GM12878 (cell line): ENCODE measurements at regions not wholly inside any gene's neighbourhood (a gene's known extent, or its start where the extent isn't known, plus 50 kb on each side); places are given as distances from the start of the nearest gene placed in this dataset.

ENCODE experiments used
- ATAC-seq: fragments of 200-7000 bp; cut with Tn5 transposase; 3 replicates; pipeline ENCODE4 v1.9.1; 2020; ENCODE audit warnings: mild to moderate bottlenecking, moderate library complexity
- BruUV-seq: library from RNA; stranded (reverse); fragments of 400-500 nt; replicated peaks from 2 replicates; lab custom pipeline; 2021; lab: Mats Ljungman, UMichigan
- CTCF ChIA-PET: fragments of 300-600 bp; sonication (Branson Sonifier 250); formaldehyde crosslinking; extraction: SDS; loops from one replicate; lab custom pipeline; 2021; ENCODE audit warnings: inconsistent platforms; lab: Yijun Ruan, JAX
- POLR2A ChIA-PET: fragments of 350-600 bp; formaldehyde crosslinking; extraction: SDS; loops from one replicate; lab custom pipeline; 2021; ENCODE audit warnings: inconsistent platforms; lab: Charles Lee
- RAD21 ChIA-PET: fragments of 300-600 bp; sonication (Branson Sonifier 250); formaldehyde crosslinking; loops from one replicate; lab custom pipeline; 2023; ENCODE audit warnings: antibody characterized with exemption; ENCODE audit not compliant: unreplicated experiment; lab: Charles Lee
- SMC1A ChIA-PET: fragments of 300-600 bp; sonication (Branson Sonifier 250); formaldehyde crosslinking; loops from one replicate; lab custom pipeline; 2023; ENCODE audit not compliant: unreplicated experiment, uncharacterized antibody; lab: Charles Lee
- DNase-seq: peaks from one replicate; pipeline ENCODE4 v3.0.0-alpha.2; 2011; ENCODE audit warnings: low read depth, low spot score
- FAIRE-seq: peaks from 3 replicates; lab custom pipeline; 2011; peaks lifted over from hg19 to GRCh38; lab: Jason Lieb, UNC
- H2AFZ ChIP-seq: 2 replicates; pipeline ENCODE4 v1.6.0; 2011; ENCODE audit warnings: low read depth, low read length, control low read depth; ENCODE audit not compliant: control insufficient read depth
- H3K27ac ChIP-seq: 2 replicates; pipeline ENCODE4 v1.5.1; 2011; ENCODE audit warnings: control low read depth; ENCODE audit not compliant: control insufficient read depth, insufficient read depth
- H3K27me3 ChIP-seq, 2 experiments: replicated peaks in 1 of 2; 2 replicates each; pipeline versions ENCODE4 v1.6.0 to v1.6.1; 2011; ENCODE audit warnings: low read length in 1 of 2; ENCODE audit not compliant: control insufficient read depth in 2 of 2, insufficient read depth in 2 of 2
- H3K36me3 ChIP-seq, 2 experiments: 2 replicates each; pipeline ENCODE4 v1.5.1; 2011; ENCODE audit warnings: low read length in 1 of 2; ENCODE audit not compliant: control insufficient read depth in 2 of 2, insufficient read depth in 2 of 2
- H3K4me1 ChIP-seq: 2 replicates; pipeline ENCODE4 v1.6.1; 2011; ENCODE audit warnings: mild to moderate bottlenecking, low read length, moderate library complexity, mixed read lengths; ENCODE audit not compliant: control insufficient read depth, insufficient read depth
- H3K4me2 ChIP-seq: 2 replicates; pipeline ENCODE4 v1.6.0; 2011; ENCODE audit warnings: control low read depth; ENCODE audit not compliant: control insufficient read depth, insufficient read depth
- H3K4me3 ChIP-seq: fragments of 200-600 bp; sonication (generic); 2 replicates; pipeline ENCODE4 v1.5.1; 2016
- H3K79me2 ChIP-seq: 2 replicates; pipeline ENCODE4 v1.6.0; 2011; ENCODE audit warnings: low read length; ENCODE audit not compliant: control insufficient read depth, insufficient read depth
- H3K9ac ChIP-seq: 2 replicates; pipeline ENCODE4 v1.8.0; 2011; ENCODE audit warnings: low read length, control low read depth, mixed read lengths; ENCODE audit not compliant: control insufficient read depth, insufficient read depth
- H3K9me3 ChIP-seq: replicated peaks from 3 replicates; pipeline ENCODE4 v1.5.1; 2011; ENCODE audit warnings: mild to moderate bottlenecking, low read length; ENCODE audit not compliant: control insufficient read depth, insufficient read depth
- H4K20me1 ChIP-seq: 2 replicates; pipeline ENCODE4 v1.6.0; 2011; ENCODE audit not compliant: control insufficient read depth, insufficient read depth
- ATF7 ChIP-seq: fragments of 450-650 bp; IDR thresholded peaks from 2 replicates; pipeline ENCODE4 v1.6.1; 2016; ENCODE audit warnings: low read depth, mild to moderate bottlenecking
- EZH2 ChIP-seq: IDR thresholded peaks from 2 replicates; pipeline ENCODE4 v1.6.1; 2012; ENCODE audit warnings: low read depth, mild to moderate bottlenecking, control low read depth, inconsistent platforms, low read length, borderline replicate concordance; ENCODE audit not compliant: control insufficient read depth
- GABPA ChIP-seq: IDR thresholded peaks from 2 replicates; pipeline ENCODE4 v1.6.1; 2014; ENCODE audit warnings: antibody characterized with exemption, low read depth, mild to moderate bottlenecking, inconsistent platforms
- HSF1 ChIP-seq: fragments of 150-350 bp; IDR thresholded peaks from 2 replicates; pipeline ENCODE4 v1.6.1; 2014; ENCODE audit warnings: mild to moderate bottlenecking, low read depth, low read length
- PRDM15 ChIP-seq: fragments of 450-650 bp; formaldehyde crosslinking; IDR thresholded peaks from 2 replicates; pipeline ENCODE4 v1.4.0; 2020; ENCODE audit warnings: mild to moderate bottlenecking, moderate library complexity
- STAT1 ChIP-seq: fragments of 450-650 bp; conservative IDR thresholded peaks from 2 replicates; pipeline ENCODE4 v1.6.1; 2014; ENCODE audit warnings: antibody characterized with exemption, mild to moderate bottlenecking
- YBX1 ChIP-seq: fragments of 450-650 bp; IDR thresholded peaks from 2 replicates; pipeline ENCODE4 v1.6.1; 2016; ENCODE audit warnings: antibody characterized with exemption
- ZNF24 ChIP-seq: fragments of 450-650 bp; IDR thresholded peaks from 2 replicates; pipeline ENCODE4 v1.6.1; 2017; ENCODE audit warnings: antibody characterized with exemption, mild to moderate bottlenecking
- WGBS: methylation state at CpG from one replicate; pipeline ENCODE4 v1.1.6; 2016; ENCODE audit warnings: low lambda C conversion rate; ENCODE audit not compliant: insufficient replicate concordance, insufficient coverage; ENCODE audit errors: missing lambda C conversion rate; 5-methylcytosine and 5-hydroxymethylcytosine counted together
- in situ Hi-C: fragments of 300-500 bp; cut with MboI; formaldehyde crosslinking; loops from 9 replicates; pipeline ENCODE4 v1.14.3; 2018; ENCODE audit warnings: mixed read lengths
- intact Hi-C: fragments of 100-400 bp; cut with micrococcal nuclease; formaldehyde crosslinking; loops from one replicate; pipeline ENCODE4 v1.14.2; 2022; ENCODE audit not compliant: unreplicated experiment
- TF ChIP-seq, protein P1 (sequence below): fragments of 450-650 bp; IDR thresholded peaks from 2 replicates; pipeline ENCODE4 v1.6.1; 2016; ENCODE audit warnings: mild to moderate bottlenecking

GRCh38 chr15:38899300-38899699, 334.7 kb upstream of the RASGRP1 start:
- no peaks in the 10 kb centered on the region for H4K20me1 ChIP-seq
- H3K4me3 ChIP-seq = no peak overlapping the region
- POLR2A ChIA-PET = no interaction called here
- SMC1A ChIA-PET = no interaction called here
- no peak overlapping the region for H3K4me2 ChIP-seq
- no TSS peak for BruUV-seq
- 0% methylated on average over 2 of the region's 2 CpGs for WGBS
- H3K27me3 ChIP-seq = peaks cover 0 to under 1% of the 10 kb centered on the region in 2 experiments; a peak in 1 of 4 replicates
- H2AFZ ChIP-seq = no peak overlapping the region
- ATAC-seq = no peak
- H3K79me2 ChIP-seq = no peaks in the 10 kb centered on the region
- no peaks in the 10 kb centered on the region for H3K4me1 ChIP-seq
- no peak overlapping the region for H3K9ac ChIP-seq
- CTCF ChIA-PET = no interaction called here
- in situ Hi-C loops (no loop called here), intact Hi-C loops (no loop called here)
- no peak for DNase-seq
- no peaks in the 10 kb centered on the region for H3K36me3 ChIP-seq
- no peaks in the 10 kb centered on the region for H3K9me3 ChIP-seq
- RAD21 ChIA-PET = no interaction called here
- TF ChIP-seq ATF7 = no peak
- no peak for TF ChIP-seq GABPA
- TF ChIP-seq, protein P1, sequence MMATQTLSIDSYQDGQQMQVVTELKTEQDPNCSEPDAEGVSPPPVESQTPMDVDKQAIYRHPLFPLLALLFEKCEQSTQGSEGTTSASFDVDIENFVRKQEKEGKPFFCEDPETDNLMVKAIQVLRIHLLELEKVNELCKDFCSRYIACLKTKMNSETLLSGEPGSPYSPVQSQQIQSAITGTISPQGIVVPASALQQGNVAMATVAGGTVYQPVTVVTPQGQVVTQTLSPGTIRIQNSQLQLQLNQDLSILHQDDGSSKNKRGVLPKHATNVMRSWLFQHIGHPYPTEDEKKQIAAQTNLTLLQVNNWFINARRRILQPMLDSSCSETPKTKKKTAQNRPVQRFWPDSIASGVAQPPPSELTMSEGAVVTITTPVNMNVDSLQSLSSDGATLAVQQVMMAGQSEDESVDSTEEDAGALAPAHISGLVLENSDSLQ = no peak
- no peak for TF ChIP-seq HSF1
- TF ChIP-seq PRDM15 (CRISPR knock-in tag) = no peak
- TF ChIP-seq ZNF24 = no peak
- TF ChIP-seq EZH2 = no peak
- TF ChIP-seq STAT1 = no peak
- no peak for TF ChIP-seq YBX1
- no peak overlapping the region for H3K27ac ChIP-seq
- FAIRE-seq = no peak
